ENCODE measurements at regions not wholly inside any gene's neighbourhood (a gene's known extent, or its start where the extent isn't known, plus 50 kb on each side); places are given as distances from the start of the nearest gene placed in this dataset.
"Not testable (repeated sequence)": the region's sequence is repeated elsewhere in the genome, so short reads cannot be mapped to it uniquely, and the experiment has no call there.

DNA sequence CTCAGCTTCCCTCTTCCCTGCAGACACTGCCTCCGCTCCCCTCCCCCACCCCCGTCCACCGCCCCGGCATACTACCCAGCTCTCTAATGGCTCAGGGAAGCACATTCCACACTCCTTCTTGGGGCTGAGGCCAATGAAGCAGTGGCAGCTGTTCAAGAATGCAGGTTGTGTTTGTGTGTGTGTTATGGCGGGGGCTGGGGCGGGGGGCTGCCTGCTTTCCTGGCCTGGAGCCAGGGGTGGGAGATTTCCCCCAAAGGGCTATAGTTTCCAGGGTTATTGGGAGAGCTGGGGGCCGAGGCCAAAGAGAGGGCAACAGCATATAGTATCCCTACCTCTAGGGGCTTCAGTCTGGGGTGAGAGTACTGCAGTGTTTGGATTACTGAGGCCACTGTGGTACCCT is 149.4 kb downstream of the EFNB1 start:
- TF ChIP-seq POLR2A (IDR thresholded peaks at IDR 0.05) = no peak
- TF ChIP-seq, protein P1, sequence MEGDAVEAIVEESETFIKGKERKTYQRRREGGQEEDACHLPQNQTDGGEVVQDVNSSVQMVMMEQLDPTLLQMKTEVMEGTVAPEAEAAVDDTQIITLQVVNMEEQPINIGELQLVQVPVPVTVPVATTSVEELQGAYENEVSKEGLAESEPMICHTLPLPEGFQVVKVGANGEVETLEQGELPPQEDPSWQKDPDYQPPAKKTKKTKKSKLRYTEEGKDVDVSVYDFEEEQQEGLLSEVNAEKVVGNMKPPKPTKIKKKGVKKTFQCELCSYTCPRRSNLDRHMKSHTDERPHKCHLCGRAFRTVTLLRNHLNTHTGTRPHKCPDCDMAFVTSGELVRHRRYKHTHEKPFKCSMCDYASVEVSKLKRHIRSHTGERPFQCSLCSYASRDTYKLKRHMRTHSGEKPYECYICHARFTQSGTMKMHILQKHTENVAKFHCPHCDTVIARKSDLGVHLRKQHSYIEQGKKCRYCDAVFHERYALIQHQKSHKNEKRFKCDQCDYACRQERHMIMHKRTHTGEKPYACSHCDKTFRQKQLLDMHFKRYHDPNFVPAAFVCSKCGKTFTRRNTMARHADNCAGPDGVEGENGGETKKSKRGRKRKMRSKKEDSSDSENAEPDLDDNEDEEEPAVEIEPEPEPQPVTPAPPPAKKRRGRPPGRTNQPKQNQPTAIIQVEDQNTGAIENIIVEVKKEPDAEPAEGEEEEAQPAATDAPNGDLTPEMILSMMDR (IDR thresholded peaks at IDR 0.05) = no peak
- intact Hi-C loops (cut with DNase I; ENCODE audit: low total_unique reads) = no loop called here
- Histone ChIP-seq H3K36me3 (no peaks in the 10 kb centered on the region), H3K4me1 (peaks cover 4 to 10% (median 7%) of the 10 kb centered on the region in 4 donors), H3K9me3 (peaks cover 0 to 22% (median 9%) of the 10 kb centered on the region in 4 donors), H3K4me3 (no peak overlapping the region), H3K27me3 (peaks cover 0 to 10% (median 0%) of the 10 kb centered on the region in 3 donors), H3K27ac (no peak overlapping the region)
- WGBS, 5 donors = 0 to 44% (median 34%) methylated on average over 2 to 7 of the region's 7 CpGs
- peak in 1 of 2 donors; percentile 78 for DNase-seq

DNA sequence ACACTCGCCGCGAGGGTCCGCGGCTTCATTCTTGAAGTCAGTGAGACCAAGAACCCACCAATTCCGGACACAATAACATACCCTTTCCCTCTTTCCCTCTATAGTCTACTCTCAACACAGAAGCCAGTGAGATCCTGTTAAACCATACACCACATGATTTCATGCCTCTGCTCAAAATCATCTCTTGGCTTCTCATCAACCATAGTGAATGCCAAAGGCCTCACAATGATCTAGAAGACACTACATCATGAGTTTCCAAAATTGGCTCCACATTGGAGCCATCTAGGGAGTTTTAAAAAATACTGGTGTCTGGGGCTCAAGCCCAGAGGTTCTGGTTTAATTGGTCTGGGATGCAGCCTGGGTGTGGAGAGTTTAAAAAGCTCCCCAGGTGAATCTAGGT is 124.5 kb downstream of the EFNB1 start:
- TF ChIP-seq, protein P1 (IDR thresholded peaks at IDR 0.05) = no peak
- TF ChIP-seq EP300 (IDR thresholded peaks at IDR 0.05) (no peak), POLR2AphosphoS5 (IDR thresholded peaks at IDR 0.05) (no peak), POLR2A (IDR thresholded peaks at IDR 0.05) (no peak)
- 92 to 99% (median 95%) methylated on average over 6 of the region's 6 CpGs; no CpG with 5 or more reads in 1 of the 5 donors for WGBS, 5 donors
- intact Hi-C loops (cut with DNase I; ENCODE audit: low total_unique reads) = no loop called here
- peaks cover 0 to 20% (median 8%) of the 10 kb centered on the region in 4 donors for H3K9me3 ChIP-seq
- H3K27ac ChIP-seq = no peak overlapping the region
- peaks cover 0 to 3% (median 0%) of the 10 kb centered on the region in 3 donors for H3K27me3 ChIP-seq
- H3K4me1 ChIP-seq = no peaks in the 10 kb centered on the region
- H3K36me3 ChIP-seq = no peaks in the 10 kb centered on the region
- no peak overlapping the region for H3K4me3 ChIP-seq
- no peak for DNase-seq

DNA sequence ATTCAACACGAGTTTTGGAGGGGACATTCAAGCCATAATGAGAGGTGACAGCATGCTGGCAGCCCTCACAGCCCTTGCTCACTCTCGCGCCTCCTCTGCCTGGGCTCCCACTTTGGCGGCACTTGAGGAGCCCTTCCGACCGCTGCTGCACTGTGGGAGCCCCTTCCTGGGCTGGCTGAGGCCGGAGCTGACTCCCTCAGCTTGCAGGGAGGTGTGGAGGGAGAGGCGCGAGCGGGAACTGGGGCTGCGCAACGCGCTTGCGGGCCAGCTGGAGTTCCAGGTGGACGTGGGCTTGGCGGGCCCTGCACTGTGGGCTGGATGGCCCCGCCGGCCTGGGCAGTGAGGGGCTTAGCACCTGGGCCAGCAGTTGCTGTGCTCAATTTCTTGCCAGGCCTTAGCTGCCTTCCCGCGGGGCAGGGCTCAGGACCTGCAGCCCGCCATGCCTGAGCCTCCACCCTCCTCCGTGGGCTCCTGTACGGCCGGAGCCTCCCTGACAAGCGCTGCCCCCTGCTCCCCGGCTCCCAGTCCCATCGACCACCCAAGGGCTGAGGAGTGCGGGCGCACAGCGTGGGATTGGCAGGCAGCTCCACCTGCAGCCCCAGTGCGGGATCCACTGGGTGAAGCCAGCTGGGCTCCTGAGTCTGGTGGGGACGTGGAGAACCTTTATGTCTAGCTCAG is 123.3 kb downstream of the EFNB1 start:
- H3K27ac ChIP-seq; H3K4me3 ChIP-seq; intact Hi-C loops (cut with DNase I; ENCODE audit: low total_unique reads); H3K36me3 ChIP-seq; DNase-seq; H3K4me1 ChIP-seq; H3K27me3 ChIP-seq: not testable (repeated sequence)
- peaks cover 0 to 20% (median 8%) of the 10 kb centered on the region in 4 donors for H3K9me3 ChIP-seq
- 79 to 95% (median 90%) methylated on average over 11 to 31 of the region's 32 CpGs for WGBS, 5 donors

DNA sequence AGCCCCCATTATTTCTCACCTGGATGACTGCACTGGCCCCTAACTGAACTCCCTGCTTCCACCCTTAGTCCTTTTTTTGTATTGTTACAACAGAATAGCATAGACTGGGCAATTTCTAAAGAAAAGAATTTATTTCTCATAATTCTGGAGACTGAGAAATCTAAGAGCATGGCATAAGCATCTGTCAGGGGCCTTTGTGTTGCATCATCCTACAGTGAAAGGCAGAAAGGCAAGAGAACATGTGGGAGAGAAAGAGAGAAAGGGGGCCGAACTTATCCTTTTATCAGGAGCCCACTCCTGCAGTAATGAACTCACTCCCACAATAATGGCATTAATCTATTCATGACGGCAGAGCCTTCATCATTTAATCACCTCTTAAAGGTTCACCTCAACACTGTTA is 122.1 kb downstream of the EFNB1 start:
- intact Hi-C loops (cut with DNase I; ENCODE audit: low total_unique reads) = no loop called here
- no peak for DNase-seq
- H3K27ac ChIP-seq = no peak overlapping the region
- peaks cover 0 to 3% (median 0%) of the 10 kb centered on the region in 3 donors for H3K27me3 ChIP-seq
- no peak overlapping the region for H3K4me3 ChIP-seq
- TF ChIP-seq POLR2AphosphoS5 (IDR thresholded peaks at IDR 0.05) (no peak), POLR2A (IDR thresholded peaks at IDR 0.05) (no peak)
- H3K36me3 ChIP-seq = no peaks in the 10 kb centered on the region
- 39 to 95% (median 46%) methylated on average over 2 of the region's 2 CpGs for WGBS, 5 donors
- no peaks in the 10 kb centered on the region for H3K4me1 ChIP-seq
- H3K9me3 ChIP-seq = peaks cover 0 to 19% (median 8%) of the 10 kb centered on the region in 4 donors

DNA sequence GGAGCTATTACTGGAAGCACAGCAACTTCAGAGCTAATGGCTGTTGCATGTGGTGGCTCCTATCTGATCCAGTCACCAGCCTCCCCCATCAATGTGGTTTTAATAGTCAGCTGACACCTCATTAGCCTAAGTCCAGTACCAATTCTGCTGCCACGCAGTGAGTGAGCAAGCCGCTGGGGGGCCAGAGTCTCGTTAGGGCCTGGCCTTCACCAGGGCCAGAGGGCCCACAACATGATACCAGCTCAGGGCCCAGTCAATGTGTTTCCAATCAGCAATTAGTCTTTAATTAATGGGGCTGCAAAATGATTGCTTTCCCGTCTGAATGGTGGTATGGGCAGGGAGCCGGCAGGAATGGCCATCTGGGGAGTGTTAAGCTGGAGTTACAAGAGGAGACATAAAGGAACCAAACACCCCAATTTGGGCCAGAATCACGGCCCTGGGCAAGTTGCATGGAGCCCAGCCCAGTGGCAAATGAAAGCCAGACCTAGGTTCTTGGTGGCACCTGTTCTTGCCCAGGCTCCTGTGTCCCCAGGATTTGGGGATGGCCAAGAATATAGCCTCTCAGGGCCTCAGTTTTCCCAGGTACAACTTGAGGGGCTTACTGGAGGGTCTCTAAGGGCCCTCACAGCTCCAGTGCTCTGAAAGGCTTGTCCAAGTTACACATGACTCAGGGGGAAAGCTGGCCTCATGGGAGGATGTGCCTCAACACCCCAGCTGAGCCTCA is 119.2 kb downstream of the EFNB1 start:
- intact Hi-C loops (cut with DNase I; ENCODE audit: low total_unique reads) = no loop called here
- H3K27me3 ChIP-seq = peaks cover 0 to 3% (median 0%) of the 10 kb centered on the region in 3 donors
- DNase-seq = no peak
- H3K9me3 ChIP-seq = no peaks in the 10 kb centered on the region
- WGBS, 5 donors = 74 to 96% (median 88%) methylated on average over 3 to 6 of the region's 6 CpGs
- H3K36me3 ChIP-seq = no peaks in the 10 kb centered on the region
- TF ChIP-seq POLR2AphosphoS5 (IDR thresholded peaks at IDR 0.05) (no peak), POLR2A (IDR thresholded peaks at IDR 0.05) (no peak)
- TF ChIP-seq, protein P1 (IDR thresholded peaks at IDR 0.05) = no peak
- peaks cover 0 to 10% (median 3%) of the 10 kb centered on the region in 4 donors for H3K4me1 ChIP-seq
- H3K4me3 ChIP-seq = no peak overlapping the region
- H3K27ac ChIP-seq = no peak overlapping the region

All from stomach (tissue), 8 donors.